HCT116 (cell line): ENCODE measurements at regions not wholly inside any gene's neighbourhood (a gene's known extent, or its start where the extent isn't known, plus 50 kb on each side); places are given as distances from the start of the nearest gene placed in this dataset.

Source experiments
- CEBPB ChIP-seq: IDR thresholded peaks from 2 replicates; pipeline ENCODE4 v1.6.1; 2012; ENCODE audit warnings: low read depth
- CTCF ChIP-seq, 3 experiments: fragments of 200-600 bp in 1 of 3; sonication (generic) in 1 of 3; IDR thresholded peaks in 2 of 3; conservative IDR thresholded peaks in 1 of 3; 2 replicates each; pipeline ENCODE4 v1.5.1; 2012 to 2017; ENCODE audit warnings: low read depth in 2 of 3, low read length in 2 of 3, antibody characterized with exemption in 1 of 3, borderline replicate concordance in 1 of 3, control low read depth in 1 of 3, mild to moderate bottlenecking in 1 of 3, mixed read lengths in 1 of 3, mixed run types in 1 of 3, moderate library complexity in 1 of 3; ENCODE audit not compliant: insufficient read depth in 1 of 3
- EZH2 ChIP-seq: fragments of 200-600 bp; sonication (generic); IDR thresholded peaks from 2 replicates; pipeline ENCODE4 v1.6.1; 2017; ENCODE audit warnings: antibody characterized with exemption, mixed run types
- EZH2phosphoT487 ChIP-seq: fragments of 200-600 bp; IDR thresholded peaks from 2 replicates; pipeline ENCODE4 v1.6.1; 2018; ENCODE audit warnings: antibody characterized with exemption, borderline replicate concordance
- FOSL1 ChIP-seq: IDR thresholded peaks from 2 replicates; pipeline ENCODE4 v1.6.1; 2012; ENCODE audit warnings: low read depth
- JUND ChIP-seq: IDR thresholded peaks from 2 replicates; pipeline ENCODE4 v1.6.1; 2012
- POLR2A ChIP-seq: IDR thresholded peaks from 2 replicates; pipeline ENCODE4 v1.7.0; 2011; ENCODE audit warnings: borderline replicate concordance; ENCODE audit not compliant: insufficient read depth, insufficient read length; ENCODE audit errors: extremely low read depth
- POLR2AphosphoS5 ChIP-seq: IDR thresholded peaks from 2 replicates; pipeline ENCODE4 v1.6.1; 2011; ENCODE audit warnings: mild to moderate bottlenecking, low read depth, low read length, moderate library complexity
- RAD21 ChIP-seq: IDR thresholded peaks from 2 replicates; pipeline ENCODE4 v1.6.1; 2012; ENCODE audit warnings: low read depth, mild to moderate bottlenecking
- SIN3A ChIP-seq: IDR thresholded peaks from 2 replicates; pipeline ENCODE4 v1.6.1; 2012; ENCODE audit warnings: low read depth
- YY1 ChIP-seq: IDR thresholded peaks from 2 replicates; pipeline ENCODE4 v1.6.1; 2011; ENCODE audit warnings: low read length, low read depth, moderate library complexity, mild to moderate bottlenecking; ENCODE audit not compliant: insufficient replicate concordance; ENCODE audit errors: extremely low read depth
- ZBTB33 ChIP-seq: IDR thresholded peaks from 2 replicates; pipeline ENCODE4 v1.6.1; 2011; ENCODE audit warnings: mild to moderate bottlenecking, low read length, moderate library complexity; ENCODE audit not compliant: insufficient replicate concordance; ENCODE audit errors: extremely low read depth
- ZNF274 ChIP-seq: fragments of 200-500 bp; sonication (Bioruptor generic); IDR thresholded peaks from 2 replicates; pipeline ENCODE4 v1.6.1; 2014; ENCODE audit warnings: mild to moderate bottlenecking, low read depth, low read length, inconsistent platforms
- TF ChIP-seq, protein P1 (sequence below): IDR thresholded peaks from 2 replicates; pipeline ENCODE4 v1.6.1; 2012

- TF ChIP-seq CTCF (IDR thresholded peaks at IDR 0.05 in 2 of 3, conservative IDR thresholded peaks at IDR 0.05 in 1 of 3; ENCODE audit: borderline replicate concordance in 1 of 3, insufficient read depth in 1 of 3, low read depth in 2 of 3, low read length in 2 of 3), result no peak
- TF ChIP-seq EZH2phosphoT487, result no peak
- TF ChIP-seq ZBTB33, result no peak
- TF ChIP-seq EZH2, result no peak
- no peak for TF ChIP-seq SIN3A
- TF ChIP-seq FOSL1, result no peak
- TF ChIP-seq POLR2AphosphoS5, result no peak
- TF ChIP-seq, protein P1, sequence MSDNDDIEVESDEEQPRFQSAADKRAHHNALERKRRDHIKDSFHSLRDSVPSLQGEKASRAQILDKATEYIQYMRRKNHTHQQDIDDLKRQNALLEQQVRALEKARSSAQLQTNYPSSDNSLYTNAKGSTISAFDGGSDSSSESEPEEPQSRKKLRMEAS, result no peak
- TF ChIP-seq RAD21, result no peak
- no peak for TF ChIP-seq ZNF274
- TF ChIP-seq JUND, result no peak
- no peak for TF ChIP-seq CEBPB
- no peak for TF ChIP-seq YY1
- no peak for TF ChIP-seq POLR2A
These were observed 108.6 kb upstream of the CDH6 start for GRCh38 chr5:31084871-31085270.
